Activated CD8-positive, alpha-beta T cell treated with anti-CD3 and anti-CD28 coated beads for 36 hours (primary cell): ENCODE measurements at regions not wholly inside any gene's neighbourhood (a gene's known extent, or its start where the extent isn't known, plus 50 kb on each side); places are given as distances from the start of the nearest gene placed in this dataset.

Source experiments
- ATAC-seq: fragments of 200-7000 bp; cut with Tn5 transposase; one replicate; pipeline ENCODE4 v1.10.0; 2021; ENCODE audit warnings: mild to moderate bottlenecking, moderate library complexity
- CTCF ChIA-PET: fragments of 350-600 bp; sonication (Branson Sonifier 250); formaldehyde crosslinking; loops from one replicate; lab custom pipeline; 2021; ENCODE audit warnings: antibody characterized with exemption; lab: Charles Lee
- POLR2A ChIA-PET: fragments of 350-600 bp; sonication (Branson Sonifier 250); formaldehyde crosslinking; loops from one replicate; lab custom pipeline; 2021; ENCODE audit warnings: antibody characterized with exemption; lab: Charles Lee
- DNase-seq: peaks from one replicate; pipeline ENCODE4 v3.0.0-alpha.2; 2020
- H3K27ac Mint-ChIP-seq: one replicate; pipeline ENCODE4 v1.8.0; 2021; ENCODE audit warnings: mild to moderate bottlenecking, mixed read lengths
- H3K27me3 Mint-ChIP-seq: one replicate; pipeline ENCODE4 v1.8.0; 2021; ENCODE audit warnings: mixed read lengths
- H3K36me3 Mint-ChIP-seq: one replicate; pipeline ENCODE4 v1.8.0; 2021; ENCODE audit warnings: low read depth, mixed read lengths
- H3K4me1 Mint-ChIP-seq: one replicate; pipeline ENCODE4 v1.8.0; 2021; ENCODE audit warnings: low read depth, mixed read lengths
- H3K4me3 Mint-ChIP-seq: one replicate; pipeline ENCODE4 v1.8.0; 2021; ENCODE audit warnings: mild to moderate bottlenecking, moderate library complexity, mixed read lengths
- H3K9me3 Mint-ChIP-seq: one replicate; pipeline ENCODE4 v1.8.0; 2021; ENCODE audit warnings: mixed read lengths
- intact Hi-C: fragments of 100-400 bp; cut with micrococcal nuclease; formaldehyde crosslinking; loops from one replicate; pipeline ENCODE4 v1.10.0; 2022
- TF ChIP-seq, protein P1 (sequence below): fragments of 200-600 bp; IDR thresholded peaks from one replicate; pipeline ENCODE4 v1.8.0; 2022; ENCODE audit warnings: antibody characterized with exemption, mild to moderate bottlenecking

DNA sequence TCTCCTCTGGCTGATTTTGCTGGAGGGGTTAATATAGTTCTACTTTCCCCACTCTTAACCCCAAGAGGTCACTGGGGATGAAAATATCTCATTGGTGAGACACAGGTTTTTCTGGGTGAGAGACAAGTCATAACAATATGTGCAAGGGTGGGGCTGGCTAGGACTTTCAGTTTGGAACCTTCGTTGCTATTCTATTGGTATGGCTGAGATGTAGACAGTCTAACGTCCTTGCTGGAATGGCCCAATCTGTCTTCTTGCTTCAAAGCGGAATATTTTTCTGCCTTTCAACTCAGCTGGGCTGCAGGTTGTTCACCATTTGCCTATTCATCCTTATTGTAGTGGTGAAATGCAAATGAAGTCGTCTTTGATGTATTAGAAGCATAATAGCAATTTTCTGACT lies 267.3 kb upstream of the MKI67 start:
- Mint-ChIP-seq H3K36me3 (no peaks in the 10 kb centered on the region), H3K27me3 (peaks cover 2% of the 10 kb centered on the region), H3K9me3 (no peaks in the 10 kb centered on the region), H3K27ac (no peak overlapping the region), H3K4me1 (no peaks in the 10 kb centered on the region), H3K4me3 (no peak overlapping the region)
- ChIA-PET POLR2A (no interaction called here), CTCF (no interaction called here)
- no peak for DNase-seq
- ATAC-seq: no peak
- intact Hi-C loops: no loop called here
- TF ChIP-seq, protein P1, sequence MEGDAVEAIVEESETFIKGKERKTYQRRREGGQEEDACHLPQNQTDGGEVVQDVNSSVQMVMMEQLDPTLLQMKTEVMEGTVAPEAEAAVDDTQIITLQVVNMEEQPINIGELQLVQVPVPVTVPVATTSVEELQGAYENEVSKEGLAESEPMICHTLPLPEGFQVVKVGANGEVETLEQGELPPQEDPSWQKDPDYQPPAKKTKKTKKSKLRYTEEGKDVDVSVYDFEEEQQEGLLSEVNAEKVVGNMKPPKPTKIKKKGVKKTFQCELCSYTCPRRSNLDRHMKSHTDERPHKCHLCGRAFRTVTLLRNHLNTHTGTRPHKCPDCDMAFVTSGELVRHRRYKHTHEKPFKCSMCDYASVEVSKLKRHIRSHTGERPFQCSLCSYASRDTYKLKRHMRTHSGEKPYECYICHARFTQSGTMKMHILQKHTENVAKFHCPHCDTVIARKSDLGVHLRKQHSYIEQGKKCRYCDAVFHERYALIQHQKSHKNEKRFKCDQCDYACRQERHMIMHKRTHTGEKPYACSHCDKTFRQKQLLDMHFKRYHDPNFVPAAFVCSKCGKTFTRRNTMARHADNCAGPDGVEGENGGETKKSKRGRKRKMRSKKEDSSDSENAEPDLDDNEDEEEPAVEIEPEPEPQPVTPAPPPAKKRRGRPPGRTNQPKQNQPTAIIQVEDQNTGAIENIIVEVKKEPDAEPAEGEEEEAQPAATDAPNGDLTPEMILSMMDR: no peak

DNA sequence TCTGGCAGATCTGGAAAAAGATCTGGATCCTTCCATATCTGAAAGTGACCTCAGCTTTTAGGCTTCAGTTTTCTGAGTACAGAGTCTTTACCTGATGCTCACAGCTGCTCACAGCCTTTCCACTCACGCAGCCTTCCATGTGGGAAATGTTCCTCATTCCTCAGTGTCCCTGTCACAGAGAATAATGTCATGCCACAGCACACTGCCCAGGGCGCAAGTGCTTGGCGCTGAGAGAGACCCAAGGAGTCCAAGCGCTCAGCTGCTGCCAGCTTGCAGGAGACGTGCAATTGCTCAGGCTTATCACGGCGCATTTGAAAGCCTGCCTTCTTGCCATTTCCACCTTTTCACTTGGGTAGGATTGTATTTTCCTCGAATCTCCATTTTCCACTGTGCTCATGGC lies 271.9 kb upstream of the MKI67 start:
- Mint-ChIP-seq H3K4me3 (no peak overlapping the region), H3K4me1 (no peaks in the 10 kb centered on the region), H3K36me3 (no peaks in the 10 kb centered on the region), H3K27me3 (no peaks in the 10 kb centered on the region), H3K27ac (no peak overlapping the region), H3K9me3 (peaks cover 7% of the 10 kb centered on the region)
- ChIA-PET POLR2A (no interaction called here), CTCF (no interaction called here)
- ATAC-seq (no peak), DNase-seq (no peak)
- intact Hi-C loops: no loop called here
- TF ChIP-seq, protein P1: no peak

DNA sequence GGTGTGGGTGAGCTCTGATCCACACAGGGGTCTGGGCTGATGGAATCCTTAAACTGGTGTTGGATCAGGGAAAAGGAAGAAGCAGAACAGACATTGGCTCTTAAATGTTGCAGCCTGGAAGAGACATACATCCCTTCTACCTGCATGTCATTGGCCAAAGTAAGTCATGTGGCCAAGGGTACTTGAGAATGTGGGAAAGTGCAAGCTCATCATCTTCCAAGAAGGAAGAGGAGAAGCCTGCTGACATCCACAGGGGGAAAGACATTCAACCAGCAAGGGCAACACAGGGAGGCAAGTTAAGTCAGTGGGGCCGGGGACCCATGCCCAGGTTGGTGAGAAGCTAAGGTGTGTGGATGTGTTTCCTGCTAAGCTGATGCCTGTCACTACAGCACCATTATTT lies 272.8 kb upstream of the MKI67 start:
- POLR2A ChIA-PET: no interaction called here
- no peak for ATAC-seq
- Mint-ChIP-seq H3K27ac (no peak overlapping the region), H3K9me3 (peaks cover 7% of the 10 kb centered on the region), H3K4me1 (no peaks in the 10 kb centered on the region), H3K27me3 (no peaks in the 10 kb centered on the region), H3K4me3 (no peak overlapping the region), H3K36me3 (no peaks in the 10 kb centered on the region)
- intact Hi-C loops: no loop called here
- DNase-seq: no peak
- TF ChIP-seq, protein P1: no peak
- CTCF ChIA-PET: no interaction called here

DNA sequence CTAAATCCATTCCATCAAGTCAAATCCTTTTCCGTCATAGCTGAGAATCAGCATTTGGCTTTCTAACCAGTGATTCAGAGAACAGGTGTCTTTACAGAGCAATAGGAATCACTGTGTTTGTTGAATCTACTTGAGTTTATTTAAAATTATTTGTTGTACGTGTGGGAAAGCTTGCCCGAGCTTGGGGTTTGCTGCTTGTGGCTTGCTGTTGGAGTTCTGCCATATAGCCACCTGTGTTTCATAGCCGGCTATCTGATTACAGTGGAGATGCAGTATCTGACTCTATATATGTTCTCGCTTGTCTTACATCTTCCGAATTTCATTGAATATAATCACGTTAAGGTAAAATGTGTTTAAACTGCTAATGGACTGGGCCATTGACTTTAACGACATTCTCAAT lies 274.3 kb upstream of the MKI67 start:
- H3K27me3 Mint-ChIP-seq: no peaks in the 10 kb centered on the region
- ATAC-seq: no peak
- H3K4me1 Mint-ChIP-seq: no peaks in the 10 kb centered on the region
- no peak overlapping the region for H3K4me3 Mint-ChIP-seq
- ChIA-PET CTCF (interaction anchor here (1.2 kb wide), 1 partner anchor 9 kb away, joined by 4 read pairs; no protein-coding TSS in a partner anchor), POLR2A (no interaction called here)
- H3K36me3 Mint-ChIP-seq: no peaks in the 10 kb centered on the region
- DNase-seq: no peak
- peaks cover 7% of the 10 kb centered on the region for H3K9me3 Mint-ChIP-seq
- TF ChIP-seq, protein P1: no peak
- intact Hi-C loops: no loop called here
- H3K27ac Mint-ChIP-seq: no peak overlapping the region

DNA sequence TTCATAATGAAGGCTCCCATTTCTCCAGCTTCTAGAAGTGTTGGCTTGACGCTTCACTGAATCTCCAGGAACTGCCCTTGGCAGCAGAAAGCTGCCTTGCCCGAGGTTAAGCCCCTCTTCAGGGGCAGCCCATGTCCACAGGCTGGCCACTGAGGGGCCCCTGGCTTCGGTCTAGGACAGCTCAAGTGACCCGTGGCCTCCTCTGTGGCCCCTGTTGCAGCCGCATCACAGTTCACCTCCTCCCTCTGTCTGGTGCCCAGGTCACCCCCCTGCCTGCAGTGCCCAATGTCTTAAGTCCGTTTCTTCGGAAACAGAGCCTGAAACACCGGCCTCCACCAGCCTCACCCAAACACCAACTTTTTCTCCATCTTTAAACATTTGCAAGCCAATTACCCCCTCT lies 279.2 kb upstream of the MKI67 start:
- no peak for ATAC-seq
- TF ChIP-seq, protein P1: no peak
- no peaks in the 10 kb centered on the region for H3K4me1 Mint-ChIP-seq

More for the DNA sequence above, 279.2 kb upstream of the MKI67 start:
- Mint-ChIP-seq H3K27me3 (no peaks in the 10 kb centered on the region), H3K4me3 (no peak overlapping the region), H3K9me3 (peaks cover 7% of the 10 kb centered on the region), H3K36me3 (no peaks in the 10 kb centered on the region), H3K27ac (no peak overlapping the region)
- POLR2A ChIA-PET: no interaction called here
- no peak for DNase-seq
- intact Hi-C loops: no loop called here
- CTCF ChIA-PET: no interaction called here
